ENCODE measurements at regions not wholly inside any gene's neighbourhood (a gene's known extent, or its start where the extent isn't known, plus 50 kb on each side); places are given as distances from the start of the nearest gene placed in this dataset.
A peak's percentile ranks its signal among the peaks of the same experiment; 100 is the strongest.

- DNase-seq = no peak
- no peaks in the 10 kb centered on the region for H3K27me3 ChIP-seq
- 92 to 96% methylated on average over 11 of the region's 11 CpGs for WGBS, 2 donors
- peaks cover 9 to 13% (median 12%) of the 10 kb centered on the region in 4 donors for H3K4me1 ChIP-seq
- no peak for ATAC-seq (ENCODE audit: low FRiP score in 2 of 2)
- no peak overlapping the region for H3K27ac ChIP-seq
- H3K9me3 ChIP-seq = no peaks in the 10 kb centered on the region
- no peaks in the 10 kb centered on the region for H3K36me3 ChIP-seq
- H3K4me3 ChIP-seq = no peak overlapping the region
- TF ChIP-seq POLR2A (IDR thresholded peaks at IDR 0.05) (no peak), CTCF (IDR thresholded peaks at IDR 0.05) (no peak), POLR2AphosphoS5 (IDR thresholded peaks at IDR 0.05) (no peak), EP300 (IDR thresholded peaks at IDR 0.05) (no peak)
Observed at GRCh38 chr15:66880380-66881155, 178.5 kb downstream of the SMAD6 start.

- WGBS, 2 donors = 94 to 96% methylated on average over 11 to 12 of the region's 12 CpGs
- peak in 1 of 2 donors; percentile 20 for DNase-seq
- Histone ChIP-seq H3K27ac (no peak overlapping the region), H3K4me1 (peaks cover 9 to 13% (median 12%) of the 10 kb centered on the region in 4 donors), H3K36me3 (no peaks in the 10 kb centered on the region), H3K4me3 (no peak overlapping the region), H3K27me3 (no peaks in the 10 kb centered on the region), H3K9me3 (no peaks in the 10 kb centered on the region)
- no peak for TF ChIP-seq POLR2AphosphoS5 (IDR thresholded peaks at IDR 0.05)
- no peak for TF ChIP-seq CTCF (IDR thresholded peaks at IDR 0.05)
- no peak for TF ChIP-seq EP300 (IDR thresholded peaks at IDR 0.05)
- no peak for TF ChIP-seq POLR2A (IDR thresholded peaks at IDR 0.05)
- no peak for ATAC-seq (ENCODE audit: low FRiP score in 2 of 2)
Observed at GRCh38 chr15:66881173-66881905, 179.3 kb downstream of the SMAD6 start.

- H3K27ac ChIP-seq = peak overlapping the region in 3 of 4 donors; percentile 18 to 39 (median 23)
- H3K9me3 ChIP-seq = no peaks in the 10 kb centered on the region
- no peaks in the 10 kb centered on the region for H3K27me3 ChIP-seq
- no peaks in the 10 kb centered on the region for H3K36me3 ChIP-seq
- no peak for TF ChIP-seq CTCF (IDR thresholded peaks at IDR 0.05)
- TF ChIP-seq POLR2AphosphoS5 (IDR thresholded peaks at IDR 0.05) = no peak
- TF ChIP-seq EP300 (IDR thresholded peaks at IDR 0.05) = no peak
- TF ChIP-seq POLR2A (IDR thresholded peaks at IDR 0.05) = no peak
- no peak overlapping the region for H3K4me3 ChIP-seq
- peaks cover 9 to 13% (median 12%) of the 10 kb centered on the region in 4 donors for H3K4me1 ChIP-seq
- WGBS, 2 donors = 88 to 89% methylated on average over 9 of the region's 11 CpGs
- DNase-seq = no peak
- peak in 1 of 2 donors; percentile 41 for ATAC-seq (ENCODE audit: low FRiP score in 2 of 2)
Observed at GRCh38 chr15:66882251-66883020, 180.4 kb downstream of the SMAD6 start.

GRCh38 chr15:66883284-66883911, 181.4 kb downstream of the SMAD6 start:
- no peaks in the 10 kb centered on the region for H3K27me3 ChIP-seq

More at GRCh38 chr15:66883284-66883911, 181.4 kb downstream of the SMAD6 start:
- ATAC-seq (ENCODE audit: low FRiP score in 2 of 2) (peak; percentile 86 to 91), DNase-seq (peak in 1 of 2 donors; percentile 58)
- TF ChIP-seq POLR2AphosphoS5 (IDR thresholded peaks at IDR 0.05) (peak; percentile 50 to 75), POLR2A (IDR thresholded peaks at IDR 0.05) (no peak), EP300 (IDR thresholded peaks at IDR 0.05) (peak in 2 of 4 donors; percentile 52 to 64)
- Histone ChIP-seq H3K27ac (peak overlapping the region in 3 of 4 donors; percentile 18 to 54 (median 48)), H3K4me3 (no peak overlapping the region), H3K4me1 (peaks cover 9 to 13% (median 12%) of the 10 kb centered on the region in 4 donors), H3K36me3 (no peaks in the 10 kb centered on the region), H3K9me3 (no peaks in the 10 kb centered on the region)
- WGBS, 2 donors = 17 to 26% methylated on average over 10 of the region's 10 CpGs

Measured in upper lobe of left lung (tissue), 6 donors.